GM21381 (cell line): ENCODE measurements at regions not wholly inside any gene's neighbourhood (a gene's known extent, or its start where the extent isn't known, plus 50 kb on each side); places are given as distances from the start of the nearest gene placed in this dataset.
"Not testable (repeated sequence)": the region's sequence is repeated elsewhere in the genome, so short reads cannot be mapped to it uniquely, and the experiment has no call there.

Experiments
- ATAC-seq: cut with Tn5 transposase; IDR thresholded peaks from one replicate; pipeline ENCODE4 v1.9.1; 2021; ENCODE audit warnings: mild to moderate bottlenecking, moderate library complexity; ENCODE audit not compliant: unreplicated experiment

- ATAC-seq = no peak
Measured at GRCh38 chr6:3900744-3901336, 51.7 kb downstream of the FAM50B start.

- no peak for ATAC-seq
Measured at GRCh38 chr6:3902871-3903648, 53.9 kb downstream of the FAM50B start.

GRCh38 chr6:3904518-3904917 is 55.3 kb downstream of the FAM50B start:
- ATAC-seq = no peak

- no peak for ATAC-seq
Measured at GRCh38 chr6:3905945-3906845, 57.0 kb downstream of the FAM50B start.

GRCh38 chr6:3906846-3907151 is 57.6 kb downstream of the FAM50B start:
- ATAC-seq = no peak

- ATAC-seq = no peak
Measured at GRCh38 chr6:3908223-3908622, 59.0 kb downstream of the FAM50B start.

GRCh38 chr6:3908961-3909360 is 59.8 kb downstream of the FAM50B start:
- ATAC-seq = no peak

- ATAC-seq = no peak
Measured at GRCh38 chr6:3910106-3910663, 61.0 kb downstream of the FAM50B start.

GRCh38 chr6:3911130-3911529 is 62.0 kb downstream of the FAM50B start:
- ATAC-seq = no peak

GRCh38 chr6:3911614-3912336 is 62.6 kb downstream of the FAM50B start:
- no peak for ATAC-seq

GRCh38 chr6:3912361-3913076 is 63.3 kb downstream of the FAM50B start:
- no peak for ATAC-seq

GRCh38 chr6:3913077-3913957 is 64.1 kb downstream of the FAM50B start:
- no peak for ATAC-seq

- no peak for ATAC-seq
Measured at GRCh38 chr6:3913958-3914337, 64.8 kb downstream of the FAM50B start.

GRCh38 chr6:3915076-3915791 is 66.1 kb downstream of the FAM50B start:
- no peak for ATAC-seq

GRCh38 chr6:3916211-3916610 is 67.0 kb downstream of the FAM50B start:
- no peak for ATAC-seq

GRCh38 chr6:3916749-3917148 is 67.6 kb downstream of the FAM50B start:
- ATAC-seq = not testable (repeated sequence)

- no peak for ATAC-seq
Measured at GRCh38 chr6:3918469-3918868, 69.3 kb downstream of the FAM50B start.

- ATAC-seq = no peak
Measured at GRCh38 chr6:3919130-3919628, 70.0 kb downstream of the FAM50B start.
